WERI-Rb-1 (cell line): ENCODE measurements at regions not wholly inside any gene's neighbourhood (a gene's known extent, or its start where the extent isn't known, plus 50 kb on each side); places are given as distances from the start of the nearest gene placed in this dataset.

Experiments used
- DNase-seq: peaks from one replicate; pipeline ENCODE4 v3.0.0-alpha.2; 2020
- H3K27ac ChIP-seq: fragments of 250-450 bp; sonication (Bioruptor Pico); 2 replicates; pipeline ENCODE4 v1.5.1; 2020; ENCODE audit warnings: mild to moderate bottlenecking, moderate library complexity
- H3K27me3 ChIP-seq: fragments of 250-450 bp; sonication (Bioruptor Pico); 2 replicates; pipeline ENCODE4 v1.5.1; 2021; ENCODE audit warnings: mild to moderate bottlenecking, low read depth, moderate library complexity; ENCODE audit not compliant: insufficient read depth, severe bottlenecking
- H3K36me3 ChIP-seq: fragments of 250-450 bp; sonication (Bioruptor Pico); 2 replicates; pipeline ENCODE4 v1.5.1; 2020; ENCODE audit warnings: mild to moderate bottlenecking, moderate library complexity
- H3K4me3 ChIP-seq: 2 replicates; pipeline ENCODE4 v1.5.1; 2011; ENCODE audit warnings: low read depth, mild to moderate bottlenecking, control low read depth, low read length
- H3K9me3 ChIP-seq: fragments of 250-450 bp; sonication (Bioruptor Pico); 2 replicates; pipeline ENCODE4 v1.5.1; 2021; ENCODE audit warnings: mild to moderate bottlenecking, moderate library complexity; ENCODE audit not compliant: severe bottlenecking
- CTCF ChIP-seq: IDR thresholded peaks from 2 replicates; pipeline ENCODE4 v1.5.1; 2011; ENCODE audit warnings: low read depth, mild to moderate bottlenecking, control low read depth, inconsistent platforms, low read length

GRCh38 chr7:124460555-124460954, 305.0 kb downstream of the GPR37 start:
- DNase-seq = no peak
- Histone ChIP-seq H3K36me3 (no peaks in the 10 kb centered on the region), H3K4me3 (no peak overlapping the region), H3K27ac (no peak overlapping the region), H3K9me3 (peaks cover 3% of the 10 kb centered on the region), H3K27me3 (no peaks in the 10 kb centered on the region)
- no peak for TF ChIP-seq CTCF

GRCh38 chr7:124460056-124460450, 305.5 kb downstream of the GPR37 start:
- Histone ChIP-seq H3K27ac (no peak overlapping the region), H3K4me3 (no peak overlapping the region)
- no peak for TF ChIP-seq CTCF

GRCh38 chr7:124459101-124460055, 306.2 kb downstream of the GPR37 start:
- H3K36me3 ChIP-seq = no peaks in the 10 kb centered on the region
- no peak overlapping the region for H3K4me3 ChIP-seq
- H3K27ac ChIP-seq = no peak overlapping the region
- no peak for TF ChIP-seq CTCF
- H3K9me3 ChIP-seq = peaks cover 3% of the 10 kb centered on the region
- no peaks in the 10 kb centered on the region for H3K27me3 ChIP-seq
- DNase-seq = no peak

More at GRCh38 chr7:124460056-124460450, 305.5 kb downstream of the GPR37 start:
- Histone ChIP-seq H3K36me3 (no peaks in the 10 kb centered on the region), H3K9me3 (peaks cover 3% of the 10 kb centered on the region), H3K27me3 (no peaks in the 10 kb centered on the region)
- no peak for DNase-seq

GRCh38 chr7:124457841-124458240, 307.8 kb downstream of the GPR37 start:
- H3K27me3 ChIP-seq = no peaks in the 10 kb centered on the region
- H3K27ac ChIP-seq = no peak overlapping the region
- H3K9me3 ChIP-seq = peaks cover under 1% of the 10 kb centered on the region
- no peak overlapping the region for H3K4me3 ChIP-seq
- no peaks in the 10 kb centered on the region for H3K36me3 ChIP-seq
- no peak for DNase-seq
- no peak for TF ChIP-seq CTCF

GRCh38 chr7:124456286-124456685, 309.3 kb downstream of the GPR37 start:
- no peak for DNase-seq
- Histone ChIP-seq H3K27ac (no peak overlapping the region), H3K27me3 (no peaks in the 10 kb centered on the region), H3K9me3 (no peaks in the 10 kb centered on the region), H3K36me3 (no peaks in the 10 kb centered on the region), H3K4me3 (no peak overlapping the region)
- no peak for TF ChIP-seq CTCF
